Coronary artery (tissue), 2 donors: ENCODE measurements at regions not wholly inside any gene's neighbourhood (a gene's known extent, or its start where the extent isn't known, plus 50 kb on each side); places are given as distances from the start of the nearest gene placed in this dataset.

Source experiments
- DNase-seq: peaks from one replicate; pipeline ENCODE4 v3.0.0-alpha.2; 2017; ENCODE audit warnings: low spot score
- H3K27ac ChIP-seq, 2 donors: fragments of 200-600 bp; sonication (generic); one replicate each; pipeline ENCODE4 v1.5.1; 2016 to 2019
- H3K4me3 ChIP-seq: fragments of 200-600 bp; sonication (generic); 2 replicates; pipeline ENCODE4 v1.5.1; 2016; ENCODE audit warnings: mild to moderate bottlenecking, moderate library complexity
- CTCF ChIP-seq: fragments of 200-600 bp; sonication (generic); IDR thresholded peaks from one replicate; pipeline ENCODE4 v1.5.1; 2019; ENCODE audit warnings: antibody characterized with exemption

DNA sequence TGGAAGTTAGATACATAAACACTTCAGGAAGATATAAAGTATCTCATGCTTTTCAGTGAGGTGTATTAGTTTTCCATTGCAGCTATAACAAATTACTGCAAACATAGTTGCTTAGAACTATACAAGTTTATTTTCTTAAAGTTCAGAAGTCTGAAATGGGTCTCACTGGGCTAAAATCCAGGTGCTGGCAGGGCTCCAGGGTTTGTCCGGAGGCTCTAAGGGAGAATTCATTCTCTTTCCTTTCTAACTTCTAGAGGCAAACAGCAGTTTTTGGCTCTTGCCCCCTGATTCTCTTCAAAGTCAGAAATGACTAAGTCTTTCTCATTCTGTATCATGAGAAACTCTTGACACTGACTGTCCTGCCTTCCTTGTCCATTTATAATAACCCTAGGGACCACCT, 138.8 kb downstream of the AASDHPPT start:
- H3K4me3 ChIP-seq, result no peak overlapping the region
- no peak for DNase-seq
- no peak for TF ChIP-seq CTCF
- H3K27ac ChIP-seq, result no peak overlapping the region

GRCh38 chr11:106217456-106217855, 140.0 kb downstream of the AASDHPPT start:
- no peak for TF ChIP-seq CTCF
- Histone ChIP-seq H3K27ac (no peak overlapping the region), H3K4me3 (no peak overlapping the region)
- DNase-seq, result no peak

- Histone ChIP-seq H3K4me3 (no peak overlapping the region), H3K27ac (no peak overlapping the region)
- TF ChIP-seq CTCF, result no peak
- DNase-seq, result no peak
Measured at GRCh38 chr11:106218106-106218505, 140.6 kb downstream of the AASDHPPT start.

DNA sequence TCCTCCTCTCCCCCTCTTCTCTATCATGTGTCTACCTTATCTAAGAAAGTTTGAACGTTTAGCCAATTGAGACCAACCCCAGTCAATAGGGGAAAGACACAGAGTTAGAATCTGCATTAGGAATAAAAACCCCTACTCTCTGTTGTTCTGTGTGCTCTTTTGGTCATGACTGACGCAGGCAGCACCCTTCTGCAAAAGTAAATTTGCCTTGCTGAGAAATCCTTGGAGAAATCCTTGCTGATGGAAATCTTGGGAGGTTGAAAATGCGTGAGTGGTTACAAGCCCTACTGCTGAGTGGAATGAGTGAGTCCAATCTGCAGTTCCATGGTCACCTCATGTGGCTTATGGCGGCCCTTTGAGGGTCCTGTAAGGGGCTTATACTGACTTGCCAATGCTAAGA, 145.2 kb downstream of the AASDHPPT start:
- Histone ChIP-seq H3K4me3 (no peak overlapping the region), H3K27ac (no peak overlapping the region)
- no peak for TF ChIP-seq CTCF
- DNase-seq, result no peak

- no peak for DNase-seq
- H3K4me3 ChIP-seq, result no peak overlapping the region
- no peak for TF ChIP-seq CTCF
- no peak overlapping the region for H3K27ac ChIP-seq
Measured at GRCh38 chr11:106224172-106224571, 146.7 kb downstream of the AASDHPPT start.

DNA sequence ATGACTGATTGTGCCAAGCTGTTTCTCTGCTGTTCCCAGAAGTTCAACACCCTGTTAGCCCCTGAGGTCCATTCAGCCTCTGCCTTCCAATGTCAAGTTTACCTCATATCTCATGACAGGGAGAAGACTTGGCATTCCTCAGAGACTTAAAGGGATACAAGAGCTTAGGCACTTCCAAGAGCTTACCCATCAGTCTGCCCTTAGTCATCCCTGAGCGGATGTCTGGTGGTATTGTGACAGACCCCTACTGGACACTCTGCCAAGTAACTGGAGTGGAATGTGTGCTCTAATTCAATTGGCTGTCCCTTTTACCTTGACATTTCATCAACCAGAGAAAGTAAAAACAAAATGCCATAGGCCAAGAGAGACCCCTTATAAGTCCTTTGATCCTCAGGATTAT, 151.5 kb downstream of the AASDHPPT start:
- Histone ChIP-seq H3K4me3 (no peak overlapping the region), H3K27ac (no peak overlapping the region)
- no peak for TF ChIP-seq CTCF
- no peak for DNase-seq

- Histone ChIP-seq H3K27ac (no peak overlapping the region), H3K4me3 (no peak overlapping the region)
- TF ChIP-seq CTCF, result no peak
- DNase-seq, result no peak
Measured at GRCh38 chr11:106231591-106231990, 154.1 kb downstream of the AASDHPPT start.
